NCI-H187 (cell line): ENCODE measurements at regions not wholly inside any gene's neighbourhood (a gene's known extent, or its start where the extent isn't known, plus 50 kb on each side); places are given as distances from the start of the nearest gene placed in this dataset.

Source experiments
- DNase-seq, 2 experiments: peaks; one replicate each; lab custom pipeline; 2025; lab: John Stamatoyannopoulos, UW

GRCh38 chr2:7722212-7722910 lies 805.1 kb downstream of the RNF144A start:
- DNase-seq: no peak

- DNase-seq: no peak
Measured at GRCh38 chr2:7724336-7724735, 807.1 kb downstream of the RNF144A start.

- DNase-seq: no peak
Measured at GRCh38 chr2:7725171-7725849, 808.1 kb downstream of the RNF144A start.

GRCh38 chr2:7725850-7726242 lies 808.6 kb downstream of the RNF144A start:
- no peak for DNase-seq

GRCh38 chr2:7726989-7727388 lies 809.8 kb downstream of the RNF144A start:
- DNase-seq: no peak

GRCh38 chr2:7728388-7728787 lies 811.2 kb downstream of the RNF144A start:
- no peak for DNase-seq

GRCh38 chr2:7730449-7730848 lies 813.2 kb downstream of the RNF144A start:
- no peak for DNase-seq

- no peak for DNase-seq
Measured at GRCh38 chr2:7730990-7731389, 813.8 kb downstream of the RNF144A start.

- DNase-seq: no peak
Measured at GRCh38 chr2:7732497-7732896, 815.3 kb downstream of the RNF144A start.

GRCh38 chr2:7736646-7737305 lies 819.6 kb downstream of the RNF144A start:
- DNase-seq: no peak

- DNase-seq: no peak
Measured at GRCh38 chr2:7738596-7738995, 821.4 kb downstream of the RNF144A start.

- no peak for DNase-seq
Measured at GRCh38 chr2:7740114-7740513, 822.9 kb downstream of the RNF144A start.

- no peak for DNase-seq
Measured at GRCh38 chr2:7742301-7742700, 825.1 kb downstream of the RNF144A start.

GRCh38 chr2:7744827-7745226 lies 827.6 kb downstream of the RNF144A start:
- DNase-seq: no peak

GRCh38 chr2:7745369-7745768 lies 828.2 kb downstream of the RNF144A start:
- DNase-seq: no peak

GRCh38 chr2:7748717-7749415 lies 831.7 kb downstream of the RNF144A start:
- no peak for DNase-seq

- DNase-seq: no peak
Measured at GRCh38 chr2:7749895-7750559, 832.8 kb downstream of the RNF144A start.

GRCh38 chr2:7752291-7752690 lies 835.1 kb downstream of the RNF144A start:
- no peak for DNase-seq

- no peak for DNase-seq
Measured at GRCh38 chr2:7753777-7754176, 836.6 kb downstream of the RNF144A start.

- no peak for DNase-seq
Measured at GRCh38 chr2:7755879-7756278, 838.7 kb downstream of the RNF144A start.

- no peak for DNase-seq
Measured at GRCh38 chr2:7758073-7758759, 841.0 kb downstream of the RNF144A start.
